A549 (cell line): ENCODE measurements at regions not wholly inside any gene's neighbourhood (a gene's known extent, or its start where the extent isn't known, plus 50 kb on each side); places are given as distances from the start of the nearest gene placed in this dataset.

Experiments
- ATAC-seq, 2 experiments: fragments of 200-7000 bp in 1 of 2; fragments of >200 bp in 1 of 2; cut with Nextera tagmentation in 1 of 2; cut with Tn5 transposase in 1 of 2; 3 replicates each; pipeline versions ENCODE4 v1.8.0 to v1.9.1; 2018 to 2020; ENCODE audit warnings: mild to moderate bottlenecking in 1 of 2, moderate library complexity in 1 of 2
- CTCF ChIA-PET: fragments of 300-600 bp; sonication (Branson Sonifier 250); formaldehyde crosslinking; extraction: SDS; loops from one replicate; lab custom pipeline; 2021; ENCODE audit warnings: antibody characterized with exemption, inconsistent platforms; lab: Yijun Ruan, JAX
- POLR2A ChIA-PET: fragments of 350-600 bp; formaldehyde crosslinking; extraction: SDS; loops from one replicate; lab custom pipeline; 2021; ENCODE audit warnings: antibody characterized with exemption, inconsistent platforms; lab: Yijun Ruan, JAX
- DNase-seq, 2 experiments: peaks; one replicate each; pipeline versions ENCODE4 v3.0.0 to v3.0.0-alpha.2; 2011 to 2016; ENCODE audit warnings: low read depth in 1 of 2, low spot score in 1 of 2
- FAIRE-seq: peaks from 2 replicates; lab custom pipeline; 2011; peaks lifted over from hg19 to GRCh38; lab: Jason Lieb, UNC
- H3K27ac ChIP-seq, 2 experiments: fragments of >200 bp; sonication (Bioruptor Twin); formaldehyde crosslinking; 3 replicates each; pipeline ENCODE4 v1.5.1; 2016 to 2017
- H3K4me1 ChIP-seq: fragments of >200 bp; sonication (Bioruptor Twin); formaldehyde crosslinking; 3 replicates; pipeline ENCODE4 v1.6.1; 2016
- H3K4me2 ChIP-seq: fragments of >200 bp; sonication (Bioruptor Twin); formaldehyde crosslinking; 3 replicates; pipeline ENCODE4 v1.6.1; 2016
- H3K4me3 ChIP-seq: fragments of >200 bp; sonication (Bioruptor Twin); formaldehyde crosslinking; 3 replicates; pipeline ENCODE4 v1.5.1; 2016
- H3K9me3 ChIP-seq: fragments of >200 bp; sonication (Bioruptor Twin); formaldehyde crosslinking; 3 replicates; pipeline ENCODE4 v1.6.1; 2016
- CBX2 ChIP-seq: fragments of 200-600 bp; sonication (generic); IDR thresholded peaks from 2 replicates; pipeline ENCODE4 v1.6.1; 2016; ENCODE audit warnings: low read depth, mild to moderate bottlenecking, borderline replicate concordance
- CHD2 ChIP-seq: fragments of 150-350 bp; IDR thresholded peaks from 2 replicates; pipeline ENCODE4 v1.6.1; 2014; ENCODE audit warnings: low read length; ENCODE audit not compliant: partially characterized antibody
- E2F6 ChIP-seq: IDR thresholded peaks from 2 replicates; pipeline ENCODE4 v1.6.1; 2012; ENCODE audit warnings: low read depth, borderline replicate concordance
- ELK1 ChIP-seq: fragments of 150-350 bp; IDR thresholded peaks from 2 replicates; pipeline ENCODE4 v1.6.1; 2014; ENCODE audit warnings: low read depth, mild to moderate bottlenecking, low read length
- FOSL2 ChIP-seq, 2 experiments: fragments of 450-650 bp in 1 of 2; fragments of >200 bp in 1 of 2; sonication (Bioruptor Twin) in 1 of 2; formaldehyde crosslinking; IDR thresholded peaks; 2 replicates each; pipeline versions ENCODE4 v1.5.0 to v1.6.1; 2016 to 2020; ENCODE audit warnings: mild to moderate bottlenecking in 1 of 2, moderate library complexity in 1 of 2
- GATA3 ChIP-seq: IDR thresholded peaks from 2 replicates; pipeline ENCODE4 v1.6.1; 2012; ENCODE audit warnings: borderline replicate concordance
- HES2 ChIP-seq: fragments of >200 bp; sonication (Bioruptor Twin); formaldehyde crosslinking; IDR thresholded peaks from 2 replicates; pipeline ENCODE4 v1.6.1; 2016
- HOXA7 ChIP-seq: fragments of 250-450 bp; sonication (Bioruptor Pico); IDR thresholded peaks from 2 replicates; pipeline ENCODE4 v1.5.0; 2020; ENCODE audit warnings: mild to moderate bottlenecking, moderate library complexity
- JUNB ChIP-seq: fragments of >200 bp; sonication (Bioruptor Twin); formaldehyde crosslinking; IDR thresholded peaks from 2 replicates; pipeline ENCODE4 v1.6.1; 2016
- MAFK ChIP-seq: fragments of 450-650 bp; IDR thresholded peaks from 2 replicates; pipeline ENCODE4 v1.6.1; 2014; ENCODE audit not compliant: partially characterized antibody
- MYC ChIP-seq: IDR thresholded peaks from 2 replicates; pipeline ENCODE4 v1.6.1; 2012; ENCODE audit warnings: mild to moderate bottlenecking, inconsistent platforms, low read length, improper control_type of control experiment, borderline replicate concordance
- NPAS2 ChIP-seq: fragments of 250-450 bp; sonication (Bioruptor Pico); IDR thresholded peaks from 2 replicates; pipeline ENCODE4 v1.8.0; 2022; ENCODE audit warnings: mild to moderate bottlenecking, moderate library complexity, borderline replicate concordance
- POLR2A ChIP-seq: IDR thresholded peaks from 2 replicates; pipeline ENCODE4 v1.6.1; 2012; ENCODE audit warnings: mild to moderate bottlenecking, low read length
- POLR2AphosphoS2 ChIP-seq: conservative IDR thresholded peaks from 2 replicates; pipeline ENCODE4 v1.6.1; 2012; ENCODE audit warnings: low read length, improper control_type of control experiment, inconsistent platforms
- SREBF2 ChIP-seq: fragments of 450-650 bp; IDR thresholded peaks from 2 replicates; pipeline ENCODE4 v1.6.1; 2014; ENCODE audit warnings: mild to moderate bottlenecking, moderate library complexity
- TFCP2L1 ChIP-seq: fragments of 250-450 bp; sonication (Bioruptor Pico); IDR thresholded peaks from 2 replicates; pipeline ENCODE4 v1.5.0; 2021; ENCODE audit warnings: mild to moderate bottlenecking
- TP53 ChIP-seq: fragments of 250-450 bp; sonication (Bioruptor Pico); IDR thresholded peaks from 2 replicates; pipeline ENCODE4 v1.5.0; 2021; ENCODE audit warnings: mild to moderate bottlenecking, moderate library complexity
- USF2 ChIP-seq: fragments of 450-650 bp; IDR thresholded peaks from 2 replicates; pipeline ENCODE4 v1.6.1; 2014; ENCODE audit warnings: antibody characterized with exemption
- ZC3H11A ChIP-seq: fragments of 450-650 bp; IDR thresholded peaks from 2 replicates; pipeline ENCODE4 v1.6.1; 2014; ENCODE audit warnings: antibody characterized with exemption, mild to moderate bottlenecking
- WGBS: methylation state at CpG from one replicate; pipeline ENCODE4 v1.1.6; 2017; ENCODE audit errors: missing lambda C conversion rate; 5-methylcytosine and 5-hydroxymethylcytosine counted together

- no peak overlapping the region for H3K4me3 ChIP-seq
- no peak for FAIRE-seq
- no peak for ATAC-seq
- no peak for DNase-seq
- H3K4me2 ChIP-seq = no peak overlapping the region
- 95% methylated on average over 12 of the region's 12 CpGs for WGBS
- peaks cover 11% of the 10 kb centered on the region; the same call in 2 of the 3 replicates for H3K9me3 ChIP-seq
- H3K4me1 ChIP-seq = peaks cover 10% of the 10 kb centered on the region
- H3K27ac ChIP-seq = peak overlapping the region in 1 of 2 experiments; percentile 36; a peak in 1 of 6 replicates
- CTCF ChIA-PET = no interaction called here
- TF ChIP-seq TP53 (CRISPR knock-in tag) = no peak
- TF ChIP-seq JUNB = no peak
- TF ChIP-seq CHD2 = no peak
- no peak for TF ChIP-seq CBX2
- TF ChIP-seq HOXA7 = no peak
- TF ChIP-seq POLR2A = no peak
- TF ChIP-seq USF2 = no peak
- TF ChIP-seq NPAS2 (CRISPR knock-in tag) = no peak
- TF ChIP-seq, all 56 proteins: peak for 0
- POLR2A ChIA-PET = no interaction called here
These were observed 69.5 kb upstream of the DIO3 start for GRCh38 chr14:101491841-101492240.

GRCh38 chr14:101492716-101493115 lies 68.6 kb upstream of the DIO3 start:
- ATAC-seq = no peak
- no peak overlapping the region for H3K4me3 ChIP-seq
- FAIRE-seq = no peak
- peaks cover 7% of the 10 kb centered on the region; the same call in 2 of the 3 replicates for H3K9me3 ChIP-seq
- TF ChIP-seq TFCP2L1 = no peak
- no peak for TF ChIP-seq SREBF2
- no peak for TF ChIP-seq ZC3H11A
- TF ChIP-seq TP53 (CRISPR knock-in tag) = no peak
- TF ChIP-seq MAFK = no peak
- TF ChIP-seq ELK1 = no peak
- TF ChIP-seq E2F6 = no peak
- no peak for TF ChIP-seq MYC
- TF ChIP-seq HES2 = no peak
- TF ChIP-seq FOSL2 (IDR thresholded peaks at IDR 0.05) = no peak
- TF ChIP-seq FOSL2 (CRISPR knock-in tag; IDR thresholded peaks at IDR 0.05) = no peak
- no peak for TF ChIP-seq GATA3
- no peak for TF ChIP-seq HOXA7
- POLR2A ChIA-PET = no interaction called here
- H3K4me1 ChIP-seq = peaks cover 10% of the 10 kb centered on the region
- no peak overlapping the region for H3K4me2 ChIP-seq
- no peak for DNase-seq
- CTCF ChIA-PET = no interaction called here
- WGBS = 91% methylated on average over 13 of the region's 15 CpGs
- H3K27ac ChIP-seq = no peak overlapping the region

DNA sequence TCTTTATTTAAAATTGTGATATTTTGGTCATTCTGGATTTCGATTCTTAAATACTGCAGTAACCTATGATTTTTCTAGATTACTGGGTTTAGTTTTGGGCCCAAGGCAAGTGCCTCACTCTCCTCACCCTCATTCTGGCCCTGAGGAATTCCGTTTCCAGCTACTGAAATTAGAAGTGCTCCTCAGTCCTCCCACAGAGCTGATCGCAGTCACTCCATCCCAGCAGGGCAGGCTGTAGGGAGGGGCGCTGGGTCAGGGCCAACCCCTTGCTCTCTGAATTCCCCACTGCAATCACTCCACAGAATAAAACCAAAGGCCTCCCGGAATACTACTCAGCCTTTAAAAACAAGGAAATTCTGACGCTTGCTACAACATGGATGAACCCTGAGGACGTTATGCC lies 66.5 kb upstream of the DIO3 start:
- DNase-seq = no peak
- FAIRE-seq = no peak

More for the DNA sequence above, 66.5 kb upstream of the DIO3 start:
- POLR2A ChIA-PET = no interaction called here
- Histone ChIP-seq H3K4me3 (no peak overlapping the region), H3K9me3 (peaks cover 2% of the 10 kb centered on the region; the same call in 1 of the 3 replicates), H3K4me2 (no peak overlapping the region), H3K4me1 (peaks cover 10% of the 10 kb centered on the region), H3K27ac (0 out of 6 replicates have a peak overlapping the region, but pooled peaks of 1 of the 2 experiments have one; percentile 50)
- 84% methylated on average over 7 of the region's 7 CpGs for WGBS
- no peak for TF ChIP-seq SREBF2
- no peak for TF ChIP-seq POLR2AphosphoS2
- no peak for TF ChIP-seq HES2
- no peak for ATAC-seq
- CTCF ChIA-PET = interaction anchor here (0.5 to 1.6 kb wide), 4 partner anchors 10 to 70 kb away, joined by 3 to 4 read pairs (median 4); no protein-coding TSS in a partner anchor
